HG03196 (cell line): ENCODE measurements at regions not wholly inside any gene's neighbourhood (a gene's known extent, or its start where the extent isn't known, plus 50 kb on each side); places are given as distances from the start of the nearest gene placed in this dataset.

Source experiments
- ATAC-seq: cut with Tn5 transposase; IDR thresholded peaks from one replicate; pipeline ENCODE4 v1.9.1; 2021; ENCODE audit not compliant: unreplicated experiment

DNA sequence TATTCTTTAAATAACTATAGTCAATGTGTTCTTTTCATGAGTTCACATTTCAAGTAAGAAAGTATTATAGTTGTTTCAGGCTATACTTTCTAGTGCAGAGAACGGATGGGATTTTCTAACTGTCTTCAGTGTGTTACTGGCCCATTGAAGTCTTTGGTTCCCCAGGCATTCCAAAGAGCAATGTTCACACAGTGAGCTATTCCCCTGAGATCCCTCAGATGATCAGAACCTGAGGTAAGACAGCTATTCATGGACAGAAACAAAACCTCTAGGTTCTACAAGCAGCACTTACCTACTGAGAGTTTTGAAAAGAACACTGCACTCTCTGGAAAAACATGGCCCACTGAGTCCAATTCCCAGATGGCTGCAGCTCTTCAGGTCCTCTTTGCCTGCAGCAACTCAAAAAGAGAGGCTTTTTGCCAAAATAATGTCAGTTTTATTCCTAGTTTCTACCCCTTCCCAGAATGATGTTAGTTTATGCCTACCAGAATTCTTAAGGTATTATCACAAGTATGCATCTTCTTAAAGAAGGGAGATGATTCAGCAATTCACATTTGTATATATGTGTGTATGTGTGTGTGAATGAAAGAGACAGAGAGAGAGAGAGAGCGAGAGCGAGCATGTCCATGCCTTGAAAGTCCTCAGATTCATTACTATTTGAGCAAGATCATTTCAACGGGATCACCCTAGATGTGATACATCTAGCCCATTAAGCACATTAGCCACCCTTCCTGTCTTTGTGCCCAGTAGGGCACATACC lies 146.1 kb downstream of the PDHA2 start:
- ATAC-seq: no peak

- ATAC-seq: no peak
These were observed 148.0 kb downstream of the PDHA2 start for GRCh38 chr4:95987851-95988250.

DNA sequence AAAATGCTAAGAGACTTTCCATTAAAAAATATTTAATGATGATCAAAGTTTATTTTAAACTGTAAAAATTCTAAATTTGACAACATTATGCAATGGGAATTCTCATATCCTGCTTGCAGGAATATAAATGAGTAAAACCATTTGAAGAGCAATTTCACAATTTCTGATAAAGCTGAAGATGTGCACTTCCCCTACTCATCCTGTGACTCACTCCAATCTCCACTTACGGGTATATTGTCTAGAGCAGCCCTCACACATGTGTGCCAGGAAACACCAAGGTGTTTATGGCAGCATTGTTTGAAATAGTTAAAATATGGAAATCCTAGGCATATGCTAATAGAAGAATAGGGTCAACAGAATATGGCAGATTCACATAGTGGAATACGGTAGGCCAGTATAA lies 158.4 kb downstream of the PDHA2 start:
- ATAC-seq: no peak

DNA sequence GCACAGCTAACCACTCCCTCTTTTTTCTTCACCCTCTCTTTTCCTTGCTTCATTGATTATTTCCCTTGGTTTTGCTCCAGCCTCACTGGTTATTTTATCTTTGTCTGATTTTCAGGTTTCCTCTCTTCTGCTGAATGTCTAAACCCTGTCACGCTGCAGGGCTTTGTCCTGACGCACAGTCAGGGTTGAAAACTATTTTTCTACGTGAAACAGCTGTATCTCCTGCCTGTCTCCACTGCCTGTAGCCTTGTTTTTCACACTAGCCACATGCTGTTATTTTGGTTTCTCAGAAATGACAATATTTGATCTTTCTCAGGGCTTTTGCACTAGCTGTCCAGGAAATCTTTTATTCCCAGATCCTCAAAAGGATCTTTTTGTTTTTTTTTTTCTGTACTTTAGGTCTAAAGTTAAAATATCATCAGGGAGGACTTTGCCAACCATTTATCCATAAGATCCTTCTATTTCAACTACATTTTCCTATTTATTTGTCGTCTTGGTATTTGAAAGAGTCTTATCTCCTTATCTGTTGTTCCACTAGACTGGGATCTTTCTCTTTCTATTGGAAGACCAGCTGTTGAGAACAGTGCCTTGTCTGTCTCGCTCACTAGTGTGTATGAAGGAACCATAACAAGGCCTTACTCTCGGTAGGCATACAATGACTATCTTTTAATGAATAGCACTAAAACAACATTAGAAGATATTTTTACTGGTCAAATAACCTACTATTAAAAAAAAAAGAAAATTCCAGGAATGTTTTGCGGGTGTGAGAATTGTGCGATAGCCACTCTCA lies 164.3 kb downstream of the PDHA2 start:
- no peak for ATAC-seq

DNA sequence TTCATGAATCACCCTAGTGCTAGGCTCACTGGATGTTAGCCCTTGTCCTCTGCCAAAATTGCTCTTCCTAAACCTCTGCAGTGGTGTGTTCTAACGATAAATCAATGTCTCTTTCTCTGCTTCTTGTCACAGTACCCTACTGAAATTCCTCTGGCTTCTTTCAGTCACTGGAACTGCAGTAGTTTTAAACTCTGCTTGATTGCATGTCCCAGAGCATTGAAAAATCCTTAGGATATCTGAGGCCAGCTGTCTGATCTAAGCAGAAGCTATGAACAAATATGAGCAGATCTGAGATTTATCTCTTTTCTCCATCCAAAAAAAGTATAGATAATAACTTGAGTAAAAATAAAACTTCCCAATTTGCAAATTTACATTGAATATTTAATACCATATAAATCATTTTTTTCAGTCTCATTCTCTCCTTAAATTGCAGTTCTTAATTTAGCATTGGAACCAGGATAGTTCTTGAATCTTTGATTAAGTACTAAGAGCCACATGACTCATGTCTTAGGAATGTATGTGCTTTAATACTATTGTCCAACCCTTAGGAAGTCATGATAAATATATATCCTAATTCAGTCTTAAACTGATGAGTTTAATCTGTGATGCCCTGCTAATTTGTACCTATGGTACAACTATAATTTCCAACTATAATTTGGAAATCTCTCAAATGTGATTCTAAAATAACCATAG lies 169.7 kb downstream of the PDHA2 start:
- no peak for ATAC-seq

- no peak for ATAC-seq
These were observed 172.8 kb downstream of the PDHA2 start for GRCh38 chr4:96012687-96013086.

- ATAC-seq: no peak
These were observed 176.9 kb downstream of the PDHA2 start for GRCh38 chr4:96016634-96017299.

- no peak for ATAC-seq
These were observed 185.1 kb downstream of the PDHA2 start for GRCh38 chr4:96025011-96025410.

DNA sequence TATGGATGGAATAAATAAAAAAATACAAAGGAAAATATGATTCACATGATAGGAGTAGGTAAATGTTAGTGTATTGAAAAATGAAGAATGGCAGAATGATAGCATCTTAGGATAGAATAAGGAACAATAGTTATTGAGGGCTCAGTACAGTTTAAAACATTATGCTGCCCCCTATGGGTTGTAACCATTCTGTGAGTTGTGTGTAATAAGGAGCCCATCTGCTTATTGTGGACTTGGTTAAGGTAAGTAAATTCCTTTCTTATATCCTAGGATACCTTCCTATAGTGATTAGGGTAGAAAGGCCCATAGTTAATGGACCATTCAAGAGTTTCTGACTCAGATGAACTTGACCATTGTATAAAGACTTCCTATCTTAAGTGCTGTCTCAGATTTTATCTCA lies 195.8 kb downstream of the PDHA2 start:
- no peak for ATAC-seq

- ATAC-seq: no peak
These were observed 196.9 kb downstream of the PDHA2 start for GRCh38 chr4:96036781-96037180.

GRCh38 chr4:96037705-96038104 lies 197.8 kb downstream of the PDHA2 start:
- no peak for ATAC-seq

DNA sequence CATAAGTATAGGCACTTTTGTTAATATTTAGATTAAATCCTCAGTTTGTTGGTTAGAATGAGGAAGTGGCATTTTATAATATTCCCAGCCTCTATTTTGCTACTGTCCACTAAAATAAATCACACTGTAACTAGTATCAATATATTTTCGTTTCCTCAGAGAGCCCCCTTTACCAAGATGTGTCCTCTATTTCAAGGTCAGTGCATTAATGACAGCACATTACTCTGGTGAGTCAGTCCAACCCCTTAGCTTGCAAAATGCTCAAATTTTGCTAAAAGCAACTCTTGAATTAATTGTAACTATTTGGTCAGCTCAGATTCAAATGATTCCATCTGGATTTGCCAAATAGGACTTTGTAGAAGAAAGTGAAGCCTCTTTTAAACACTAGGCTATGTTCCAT lies 199.3 kb downstream of the PDHA2 start:
- ATAC-seq: no peak

GRCh38 chr4:96039803-96040436 lies 200.0 kb downstream of the PDHA2 start:
- no peak for ATAC-seq

- no peak for ATAC-seq
These were observed 205.1 kb downstream of the PDHA2 start for GRCh38 chr4:96044971-96045370.

- ATAC-seq: no peak
These were observed 212.9 kb downstream of the PDHA2 start for GRCh38 chr4:96052827-96053226.

DNA sequence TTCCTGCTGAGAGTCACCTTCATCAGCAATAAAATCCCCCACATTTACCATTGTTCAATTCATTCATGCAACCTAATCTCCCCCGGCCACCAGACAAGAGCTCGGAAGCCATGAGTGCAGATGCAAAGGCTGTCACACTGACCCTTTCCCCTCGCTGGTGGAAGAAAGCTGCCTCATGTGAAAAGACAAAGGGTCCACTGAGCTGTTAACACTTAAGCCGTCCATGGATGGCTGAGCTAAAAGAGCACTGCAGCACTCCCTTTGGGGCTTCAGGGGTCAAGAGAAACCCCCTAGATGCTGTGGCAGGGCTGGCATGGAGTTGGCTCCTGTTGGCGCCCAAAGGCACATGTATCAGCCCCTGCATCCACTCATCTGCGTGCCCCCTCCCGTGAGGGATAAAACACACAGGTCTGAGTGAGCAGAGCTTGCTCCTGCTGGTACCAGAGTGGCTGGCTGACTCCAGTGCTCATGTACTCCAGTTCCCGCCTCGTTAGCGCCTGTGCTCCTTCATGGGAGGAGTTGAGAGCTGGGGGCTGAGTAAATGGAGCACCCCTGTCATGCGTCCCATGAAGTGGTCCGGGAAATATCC lies 216.5 kb downstream of the PDHA2 start:
- no peak for ATAC-seq

DNA sequence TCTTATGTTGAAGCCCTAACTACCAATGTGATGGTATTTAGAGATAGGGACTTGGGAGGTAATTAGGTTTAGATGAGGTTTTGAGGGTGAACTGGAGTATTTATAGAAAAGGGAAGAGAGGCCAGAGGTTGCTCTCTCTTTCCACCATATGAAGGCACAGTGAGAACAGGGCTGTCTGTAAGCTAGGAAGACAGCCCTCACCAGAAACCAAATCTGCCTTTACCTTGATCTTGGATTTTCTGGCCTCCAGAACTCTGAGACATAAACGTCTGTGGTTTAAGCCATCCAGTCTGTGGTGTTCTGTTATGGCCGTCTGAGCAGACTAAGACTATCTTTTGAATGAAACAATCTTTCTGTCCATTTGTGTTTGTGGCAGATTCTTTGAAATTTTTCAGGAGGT lies 223.7 kb downstream of the PDHA2 start:
- no peak for ATAC-seq

DNA sequence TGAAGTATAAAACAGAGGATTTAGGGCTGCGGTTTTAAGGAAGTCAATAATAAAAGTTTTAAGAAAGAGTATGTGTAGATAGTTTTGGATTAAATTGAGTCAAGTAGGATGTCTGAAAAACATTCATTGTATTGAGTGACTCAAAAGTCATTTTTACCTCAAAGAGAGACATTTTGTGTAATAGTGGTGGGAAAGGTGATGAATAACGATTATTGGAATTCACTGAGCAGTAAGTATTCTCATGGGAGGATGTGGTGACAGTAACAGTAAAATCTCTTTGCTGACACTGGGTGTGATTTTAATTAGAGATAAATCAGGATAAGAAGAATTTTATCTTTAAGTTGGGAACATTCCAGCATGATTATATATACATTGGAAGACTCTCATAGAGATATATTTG lies 233.6 kb downstream of the PDHA2 start:
- no peak for ATAC-seq

- no peak for ATAC-seq
These were observed 252.3 kb downstream of the PDHA2 start for GRCh38 chr4:96092151-96092705.

GRCh38 chr4:96093057-96093456 lies 253.2 kb downstream of the PDHA2 start:
- no peak for ATAC-seq
